SK-N-MC (cell line): ENCODE measurements at regions not wholly inside any gene's neighbourhood (a gene's known extent, or its start where the extent isn't known, plus 50 kb on each side); places are given as distances from the start of the nearest gene placed in this dataset.

Experiments used
- DNase-seq: peaks from one replicate; pipeline ENCODE4 v3.0.0-alpha.2; 2011; ENCODE audit warnings: low read depth, low spot score
- H3K27ac ChIP-seq: fragments of 200-600 bp; sonication (generic); 2 replicates; pipeline ENCODE4 v1.5.1; 2016; ENCODE audit warnings: mixed run types
- H3K36me3 ChIP-seq: fragments of 200-600 bp; sonication (generic); 2 replicates; pipeline ENCODE4 v1.6.1; 2017; ENCODE audit warnings: antibody characterized with exemption, low read length, mixed read lengths; ENCODE audit not compliant: insufficient read depth
- H3K4me3 ChIP-seq: fragments of 200-600 bp; sonication (generic); 2 replicates; pipeline ENCODE4 v1.5.1; 2016
- H3K9ac ChIP-seq: fragments of 200-600 bp; sonication (generic); 2 replicates; pipeline ENCODE4 v1.8.0; 2017; ENCODE audit warnings: mixed run types, mixed read lengths; ENCODE audit not compliant: insufficient read length
- H3K9me3 ChIP-seq: fragments of 200-600 bp; sonication (generic); 2 replicates; pipeline ENCODE4 v1.6.1; 2017; ENCODE audit warnings: low read depth, mild to moderate bottlenecking, antibody characterized with exemption, low read length, moderate library complexity, mixed read lengths
- EZH2 ChIP-seq: fragments of 200-600 bp; sonication (generic); IDR thresholded peaks from one replicate; pipeline ENCODE4 v1.6.1; 2017; ENCODE audit warnings: antibody characterized with exemption
- FOXP2 ChIP-seq: optimal IDR thresholded peaks from 2 replicates; pipeline ENCODE3; 2011; ENCODE audit warnings: mild to moderate bottlenecking, moderate library complexity; ENCODE audit not compliant: insufficient read depth; ENCODE audit errors: extremely low read length, control extremely low read depth
- POLR2AphosphoS5 ChIP-seq: IDR thresholded peaks from 2 replicates; pipeline ENCODE4 v1.6.1; 2012; ENCODE audit warnings: mild to moderate bottlenecking, low read depth, low read length, borderline replicate concordance

DNA sequence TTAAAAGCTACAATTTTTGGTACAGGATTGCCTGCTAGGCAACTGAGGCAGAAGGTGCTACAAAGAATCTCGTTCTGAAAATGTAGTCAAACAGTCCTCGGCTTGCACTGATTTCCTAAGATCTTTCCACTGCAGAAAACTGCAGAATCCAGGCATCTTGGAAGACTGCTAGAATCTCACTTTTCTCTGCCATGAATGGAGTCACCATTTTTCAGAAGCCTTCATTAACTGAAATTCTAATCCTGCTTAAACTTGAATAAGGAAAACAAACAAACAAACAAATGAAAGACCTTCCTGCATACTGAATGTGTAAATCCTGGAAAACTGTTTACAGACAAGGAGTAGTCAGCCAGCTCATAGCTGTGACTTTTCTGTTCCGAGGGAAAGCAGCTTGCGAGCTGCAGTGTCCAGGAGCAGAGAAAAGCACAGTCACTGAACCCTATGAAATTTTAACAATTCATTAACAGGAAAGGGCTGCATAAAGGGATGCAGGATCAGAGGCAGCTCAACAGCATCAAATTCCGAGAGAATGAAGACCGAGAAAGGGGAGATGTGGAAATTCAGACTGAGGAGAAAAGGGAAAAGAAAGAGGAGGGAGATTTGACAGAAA lies 210.5 kb upstream of the PIK3C3 start:
- H3K9ac ChIP-seq: no peak overlapping the region

DNA sequence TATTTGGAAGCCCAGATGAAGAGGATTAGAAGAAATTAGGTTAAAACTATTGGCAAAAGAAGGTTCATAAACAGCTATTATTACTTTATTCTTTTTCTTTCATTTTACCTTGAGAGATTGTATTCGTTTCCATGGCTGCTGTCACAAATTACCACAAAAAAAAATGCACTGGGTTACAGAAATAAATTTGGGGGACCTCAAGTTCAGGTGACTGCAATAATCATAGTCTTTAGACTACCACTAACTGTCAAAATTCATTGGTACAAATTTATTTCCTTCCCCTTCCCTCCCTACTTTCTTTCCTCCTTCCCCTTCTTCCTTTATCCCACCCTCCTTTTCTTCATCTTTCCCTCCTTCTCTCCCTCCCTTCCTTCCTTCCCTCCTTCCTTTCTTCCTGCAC lies 217.8 kb upstream of the PIK3C3 start:
- no peak for TF ChIP-seq EZH2
- TF ChIP-seq FOXP2: no peak
- TF ChIP-seq POLR2AphosphoS5: no peak
- no peak overlapping the region for H3K27ac ChIP-seq
- DNase-seq: no peak

More for the DNA sequence above, 210.5 kb upstream of the PIK3C3 start:
- H3K27ac ChIP-seq: no peak overlapping the region
- TF ChIP-seq POLR2AphosphoS5 (no peak), FOXP2 (no peak), EZH2 (no peak)
- H3K4me3 ChIP-seq: no peak overlapping the region
- no peaks in the 10 kb centered on the region for H3K36me3 ChIP-seq
- no peak for DNase-seq
- no peaks in the 10 kb centered on the region for H3K9me3 ChIP-seq

DNA sequence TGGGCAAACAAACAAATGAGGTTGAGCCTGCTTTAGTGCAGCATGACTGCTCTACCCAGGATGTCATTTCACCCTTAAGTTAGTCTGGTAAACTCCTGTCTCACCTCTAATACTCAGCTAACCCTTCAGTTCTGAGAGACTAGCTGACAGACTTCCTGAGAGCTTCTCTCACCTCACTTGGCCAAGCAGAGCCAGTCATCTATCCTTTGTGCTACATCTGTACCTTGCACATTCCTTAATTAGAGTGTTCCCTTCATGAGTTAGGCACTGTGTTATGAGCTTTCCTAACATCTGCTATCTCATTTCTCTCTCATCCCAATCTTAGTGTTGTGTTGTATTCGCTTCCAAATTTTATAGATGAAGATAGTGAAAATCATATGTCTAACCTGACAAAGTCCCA lies 220.1 kb upstream of the PIK3C3 start:
- TF ChIP-seq EZH2 (no peak), FOXP2 (no peak), POLR2AphosphoS5 (no peak)

More for the DNA sequence above, 217.8 kb upstream of the PIK3C3 start:
- no peaks in the 10 kb centered on the region for H3K9me3 ChIP-seq
- no peak overlapping the region for H3K4me3 ChIP-seq
- H3K9ac ChIP-seq: no peak overlapping the region
- no peaks in the 10 kb centered on the region for H3K36me3 ChIP-seq

DNA sequence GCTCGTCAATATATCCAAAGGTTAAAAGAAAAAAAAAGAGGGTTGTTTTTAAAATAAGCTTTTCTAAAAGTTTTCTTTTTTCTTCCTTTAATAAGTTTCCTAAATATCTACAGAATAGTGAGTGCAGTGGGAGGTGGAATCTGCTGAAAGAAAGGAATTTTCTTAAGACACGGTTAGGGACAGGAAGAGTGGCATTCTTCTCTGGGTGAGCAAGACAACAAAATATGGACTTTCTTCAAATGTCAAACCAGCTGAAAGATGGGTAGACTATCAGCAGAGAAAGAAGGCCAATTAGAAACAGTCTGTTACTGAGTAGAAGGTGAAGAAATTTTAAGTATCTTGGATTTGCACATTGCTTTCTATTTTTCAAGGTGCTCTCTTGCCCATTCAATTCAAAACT lies 222.7 kb upstream of the PIK3C3 start:
- no peaks in the 10 kb centered on the region for H3K36me3 ChIP-seq
- H3K9ac ChIP-seq: no peak overlapping the region
- H3K9me3 ChIP-seq: no peaks in the 10 kb centered on the region
- no peak overlapping the region for H3K4me3 ChIP-seq
- DNase-seq: no peak
- H3K27ac ChIP-seq: no peak overlapping the region
- no peak for TF ChIP-seq EZH2
- TF ChIP-seq POLR2AphosphoS5: no peak
- TF ChIP-seq FOXP2: no peak

More for the DNA sequence above, 220.1 kb upstream of the PIK3C3 start:
- no peak overlapping the region for H3K27ac ChIP-seq
- no peak for DNase-seq
- H3K36me3 ChIP-seq: no peaks in the 10 kb centered on the region
- no peak overlapping the region for H3K9ac ChIP-seq
- H3K4me3 ChIP-seq: no peak overlapping the region
- H3K9me3 ChIP-seq: no peaks in the 10 kb centered on the region

DNA sequence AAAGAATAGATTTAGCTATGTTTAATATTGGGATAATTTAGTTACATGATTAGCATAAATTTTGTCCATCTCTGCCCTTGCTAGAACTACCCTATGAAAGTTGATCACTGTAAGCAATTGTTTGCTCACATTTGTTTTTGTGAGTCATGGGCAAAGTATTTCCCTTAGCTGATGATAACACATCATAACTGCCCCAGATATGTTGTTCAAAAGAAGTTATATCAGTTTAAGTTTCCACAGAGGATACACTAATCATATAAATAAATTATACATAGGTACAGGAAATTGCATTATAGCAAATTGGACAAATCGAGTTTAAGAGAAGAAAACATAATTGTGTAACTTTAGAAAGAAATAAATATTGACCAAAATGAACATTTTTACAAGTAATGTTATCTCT lies 223.2 kb upstream of the PIK3C3 start:
- Histone ChIP-seq H3K9me3 (no peaks in the 10 kb centered on the region), H3K36me3 (no peaks in the 10 kb centered on the region), H3K4me3 (no peak overlapping the region), H3K9ac (no peak overlapping the region), H3K27ac (no peak overlapping the region)
- DNase-seq: no peak
- TF ChIP-seq FOXP2 (no peak), POLR2AphosphoS5 (no peak), EZH2 (no peak)

DNA sequence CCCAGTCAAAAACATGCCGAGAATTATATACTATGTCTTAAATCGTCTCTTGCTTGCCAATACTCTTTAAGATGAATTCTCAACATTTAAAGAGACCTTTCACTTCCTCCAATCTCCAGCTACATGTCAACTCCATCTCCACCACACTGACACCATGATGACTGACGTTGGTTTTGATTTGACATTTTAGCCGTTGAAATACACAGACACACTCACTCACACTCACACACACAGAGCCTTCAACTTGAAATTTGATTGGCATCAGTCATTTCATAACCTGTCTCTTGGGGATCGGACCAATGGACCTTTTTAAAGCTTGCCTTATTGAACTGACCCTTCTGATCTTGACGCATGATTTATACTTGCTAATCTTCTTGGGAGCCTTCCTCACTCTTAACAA lies 230.8 kb upstream of the PIK3C3 start:
- no peak overlapping the region for H3K27ac ChIP-seq
- no peak for TF ChIP-seq FOXP2
- no peak for TF ChIP-seq EZH2
- no peak for TF ChIP-seq POLR2AphosphoS5
- DNase-seq: no peak

DNA sequence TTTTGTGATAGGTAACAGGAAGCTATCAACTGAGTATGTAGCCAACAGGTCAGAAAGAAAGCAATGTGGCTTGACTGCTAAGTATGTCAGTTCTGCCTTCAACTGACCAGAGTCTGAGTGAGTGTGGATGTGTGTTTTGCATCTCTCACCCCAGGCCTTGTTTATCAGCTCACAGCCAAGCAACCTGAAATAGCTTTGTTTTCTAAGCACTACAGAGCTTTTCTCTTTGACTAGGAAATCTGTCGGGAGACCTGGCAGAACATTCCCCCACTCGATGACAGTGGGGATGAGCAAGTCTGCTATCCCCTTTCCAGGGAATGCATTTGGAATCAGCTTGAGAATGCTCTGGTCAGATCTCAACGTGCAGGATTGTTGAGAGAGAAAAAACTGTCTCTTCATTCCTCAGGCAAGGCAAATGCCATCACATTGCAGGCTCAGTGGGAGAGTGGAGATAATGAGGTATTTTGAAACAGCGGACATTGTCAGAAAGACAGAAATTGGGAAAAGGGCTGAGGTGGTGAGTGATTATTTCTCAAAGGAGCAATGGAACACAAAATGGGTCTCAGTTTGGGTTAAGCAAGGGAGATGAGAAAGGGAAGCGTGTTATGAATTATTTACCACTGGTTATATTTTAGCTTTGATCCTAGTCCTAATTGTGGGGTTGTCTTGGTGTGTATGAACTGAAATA lies 233.8 kb upstream of the PIK3C3 start:
- Histone ChIP-seq H3K27ac (no peak overlapping the region), H3K9ac (no peak overlapping the region), H3K9me3 (no peaks in the 10 kb centered on the region), H3K36me3 (no peaks in the 10 kb centered on the region), H3K4me3 (no peak overlapping the region)
- DNase-seq: no peak
- TF ChIP-seq POLR2AphosphoS5: no peak
- no peak for TF ChIP-seq EZH2
- TF ChIP-seq FOXP2: no peak

More for the DNA sequence above, 230.8 kb upstream of the PIK3C3 start:
- Histone ChIP-seq H3K4me3 (no peak overlapping the region), H3K9me3 (no peaks in the 10 kb centered on the region), H3K9ac (no peak overlapping the region), H3K36me3 (no peaks in the 10 kb centered on the region)

DNA sequence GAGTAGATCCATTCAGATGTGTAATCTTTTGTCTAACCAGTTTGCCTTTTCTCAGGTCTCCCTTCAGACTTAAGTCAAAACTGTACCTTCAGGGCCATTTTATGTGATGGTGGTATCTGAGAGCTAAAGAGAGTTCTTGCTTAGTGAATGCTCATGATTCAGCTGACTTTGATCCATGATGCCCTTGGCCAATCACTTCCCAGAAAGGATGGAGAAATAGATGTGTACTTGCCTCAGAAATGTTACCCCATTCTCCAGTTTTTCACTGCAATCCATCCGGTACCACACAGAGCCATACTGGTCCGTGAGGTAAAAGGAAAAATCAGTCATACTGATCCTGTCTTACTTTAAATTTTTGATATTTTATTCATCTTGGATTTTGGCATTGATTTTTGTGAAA lies 234.8 kb upstream of the PIK3C3 start:
- no peaks in the 10 kb centered on the region for H3K36me3 ChIP-seq
- H3K9ac ChIP-seq: no peak overlapping the region
- H3K4me3 ChIP-seq: no peak overlapping the region
- H3K27ac ChIP-seq: no peak overlapping the region
- TF ChIP-seq EZH2: no peak
- no peak for TF ChIP-seq FOXP2
- no peak for TF ChIP-seq POLR2AphosphoS5
- DNase-seq: no peak
- no peaks in the 10 kb centered on the region for H3K9me3 ChIP-seq

DNA sequence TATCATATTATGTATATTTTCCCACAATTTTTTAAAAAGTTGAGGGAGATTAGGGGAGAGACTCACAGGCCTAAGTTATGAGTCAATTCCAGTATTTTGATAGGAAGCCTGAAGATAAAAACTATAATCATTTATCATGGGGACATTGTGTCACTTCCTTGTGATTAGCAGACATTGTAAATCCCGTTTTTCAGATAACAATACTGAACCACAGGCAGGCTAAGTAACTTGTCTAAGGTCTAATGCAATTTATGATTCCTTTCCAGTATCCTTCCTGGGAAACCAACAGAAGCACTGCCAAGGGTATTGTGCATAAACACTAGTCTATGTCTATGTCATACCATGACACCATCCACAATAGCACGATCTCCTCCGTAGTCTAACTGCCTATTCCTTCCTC lies 235.2 kb upstream of the PIK3C3 start:
- Histone ChIP-seq H3K9ac (no peak overlapping the region), H3K9me3 (no peaks in the 10 kb centered on the region)

More for the DNA sequence above, 235.2 kb upstream of the PIK3C3 start:
- H3K27ac ChIP-seq: no peak overlapping the region
- TF ChIP-seq POLR2AphosphoS5 (no peak), EZH2 (no peak), FOXP2 (no peak)
- no peak for DNase-seq
- no peak overlapping the region for H3K4me3 ChIP-seq
- no peaks in the 10 kb centered on the region for H3K36me3 ChIP-seq
